GM21381 (cell line): ENCODE measurements at regions not wholly inside any gene's neighbourhood (a gene's known extent, or its start where the extent isn't known, plus 50 kb on each side); places are given as distances from the start of the nearest gene placed in this dataset.
"Not testable (repeated sequence)": the region's sequence is repeated elsewhere in the genome, so short reads cannot be mapped to it uniquely, and the experiment has no call there.

Experiments used
- ATAC-seq: cut with Tn5 transposase; IDR thresholded peaks from one replicate; pipeline ENCODE4 v1.9.1; 2021; ENCODE audit warnings: mild to moderate bottlenecking, moderate library complexity; ENCODE audit not compliant: unreplicated experiment

- ATAC-seq, result no peak
Measured at GRCh38 chr16:5758281-5758680, 660.7 kb upstream of the EEF2KMT start.

GRCh38 chr16:5756969-5757368 is 659.4 kb upstream of the EEF2KMT start:
- no peak for ATAC-seq

GRCh38 chr16:5753381-5753780 is 655.8 kb upstream of the EEF2KMT start:
- ATAC-seq, result no peak

GRCh38 chr16:5751216-5751615 is 653.6 kb upstream of the EEF2KMT start:
- ATAC-seq, result no peak

- not testable (repeated sequence) for ATAC-seq
Measured at GRCh38 chr16:5750439-5750838, 652.8 kb upstream of the EEF2KMT start.

GRCh38 chr16:5738586-5738985 is 641.0 kb upstream of the EEF2KMT start:
- ATAC-seq, result no peak

GRCh38 chr16:5736209-5736930 is 638.8 kb upstream of the EEF2KMT start:
- ATAC-seq, result no peak

GRCh38 chr16:5735444-5735843 is 637.8 kb upstream of the EEF2KMT start:
- no peak for ATAC-seq

- ATAC-seq, result no peak
Measured at GRCh38 chr16:5730783-5731182, 633.2 kb upstream of the EEF2KMT start.

GRCh38 chr16:5722116-5722619 is 624.6 kb upstream of the EEF2KMT start:
- no peak for ATAC-seq

GRCh38 chr16:5715155-5715554 is 617.6 kb upstream of the EEF2KMT start:
- ATAC-seq, result no peak

GRCh38 chr16:5709889-5710288 is 612.3 kb upstream of the EEF2KMT start:
- ATAC-seq, result no peak

GRCh38 chr16:5706211-5706610 is 608.6 kb upstream of the EEF2KMT start:
- no peak for ATAC-seq

- ATAC-seq, result no peak
Measured at GRCh38 chr16:5704271-5704670, 606.7 kb upstream of the EEF2KMT start.

- ATAC-seq, result no peak
Measured at GRCh38 chr16:5693426-5693825, 595.8 kb upstream of the EEF2KMT start.

GRCh38 chr16:5681966-5682365 is 584.4 kb upstream of the EEF2KMT start:
- ATAC-seq, result no peak

- no peak for ATAC-seq
Measured at GRCh38 chr16:5678371-5678770, 580.8 kb upstream of the EEF2KMT start.

GRCh38 chr16:5671421-5671820 is 573.8 kb upstream of the EEF2KMT start:
- ATAC-seq, result no peak

- ATAC-seq, result no peak
Measured at GRCh38 chr16:5670198-5670597, 572.6 kb upstream of the EEF2KMT start.

GRCh38 chr16:5668553-5668952 is 571.0 kb upstream of the EEF2KMT start:
- no peak for ATAC-seq

- no peak for ATAC-seq
Measured at GRCh38 chr16:5665834-5666233, 568.2 kb upstream of the EEF2KMT start.

GRCh38 chr16:5653789-5654188 is 556.2 kb upstream of the EEF2KMT start:
- ATAC-seq, result no peak

GRCh38 chr16:5653041-5653440 is 555.4 kb upstream of the EEF2KMT start:
- ATAC-seq, result no peak
